Activated CD4-positive, alpha-beta T cell treated with anti-CD3 and anti-CD28 coated beads, Interleukin-2, amount 50 U/mL, for 4 hours (primary cell): ENCODE measurements at regions not wholly inside any gene's neighbourhood (a gene's known extent, or its start where the extent isn't known, plus 50 kb on each side); places are given as distances from the start of the nearest gene placed in this dataset.
A peak's percentile ranks its signal among the peaks of the same experiment; 100 is the strongest.

Source experiments
- DNase-seq, 2 experiments: peaks; one replicate each; pipeline ENCODE4 v3.0.0-alpha.2; 2020

GRCh38 chr6:166770216-166771116 is 143.4 kb upstream of the RPS6KA2 start:
- DNase-seq, result no peak

GRCh38 chr6:166769648-166770047 is 142.6 kb upstream of the RPS6KA2 start:
- DNase-seq, result no peak

DNA sequence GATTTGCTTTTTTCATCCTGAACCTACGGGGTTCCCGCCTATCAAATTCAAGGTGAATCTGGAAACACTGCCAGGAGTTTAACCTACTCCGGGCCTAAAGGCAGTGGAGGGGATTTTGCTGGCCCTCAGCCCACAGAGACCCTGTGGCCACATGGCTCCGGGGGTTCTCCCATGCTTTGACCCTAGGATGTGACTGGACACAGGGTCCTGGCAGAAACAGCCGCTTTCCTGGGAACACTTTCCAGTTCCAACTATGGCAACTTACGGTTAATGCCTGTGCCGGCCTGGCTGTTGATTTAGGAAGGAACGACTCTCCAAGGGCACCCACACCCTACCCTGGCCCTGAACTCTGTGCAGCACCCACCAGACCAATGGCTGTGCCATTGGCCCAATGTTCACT is 141.7 kb upstream of the RPS6KA2 start:
- no peak for DNase-seq

- DNase-seq, result no peak
These were observed 140.2 kb upstream of the RPS6KA2 start for GRCh38 chr6:166767230-166767629.

DNA sequence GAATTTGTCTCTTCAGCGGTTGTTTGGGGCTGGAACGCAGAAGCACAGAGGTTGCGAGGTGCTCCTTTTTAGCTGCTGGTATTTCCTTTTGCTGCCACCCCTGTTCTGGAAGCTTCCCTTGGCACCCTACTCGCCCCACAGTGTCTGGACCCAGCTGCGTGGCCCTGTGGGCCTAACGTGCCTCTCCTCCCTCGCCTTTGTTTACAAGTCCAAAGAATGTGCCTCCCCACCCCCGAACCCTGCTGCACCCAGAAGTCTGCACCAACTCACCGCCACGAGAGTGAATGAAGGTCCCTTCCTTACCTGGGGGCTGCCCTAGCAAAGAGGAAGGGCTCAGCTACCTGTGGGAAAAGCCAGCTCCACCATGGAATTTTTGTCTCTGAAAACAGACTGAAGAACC is 139.7 kb upstream of the RPS6KA2 start:
- DNase-seq, result no peak

DNA sequence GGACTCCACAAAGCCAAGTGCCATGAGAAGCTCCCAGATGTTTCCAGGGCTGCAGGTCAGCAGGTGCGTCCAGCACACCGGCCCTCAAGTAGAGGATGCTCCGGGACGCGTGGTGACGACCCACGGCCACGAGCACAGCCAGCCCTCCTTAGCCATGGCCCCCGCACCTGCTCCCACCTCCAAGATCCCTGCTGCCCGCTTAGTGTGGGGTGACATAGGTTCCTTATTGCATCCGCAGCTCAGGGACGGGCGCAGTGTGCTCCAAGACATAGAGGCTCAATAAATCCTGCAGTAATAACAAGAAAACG is 138.1 kb upstream of the RPS6KA2 start:
- no peak for DNase-seq

GRCh38 chr6:166764473-166765233 is 137.6 kb upstream of the RPS6KA2 start:
- DNase-seq, result no peak

DNA sequence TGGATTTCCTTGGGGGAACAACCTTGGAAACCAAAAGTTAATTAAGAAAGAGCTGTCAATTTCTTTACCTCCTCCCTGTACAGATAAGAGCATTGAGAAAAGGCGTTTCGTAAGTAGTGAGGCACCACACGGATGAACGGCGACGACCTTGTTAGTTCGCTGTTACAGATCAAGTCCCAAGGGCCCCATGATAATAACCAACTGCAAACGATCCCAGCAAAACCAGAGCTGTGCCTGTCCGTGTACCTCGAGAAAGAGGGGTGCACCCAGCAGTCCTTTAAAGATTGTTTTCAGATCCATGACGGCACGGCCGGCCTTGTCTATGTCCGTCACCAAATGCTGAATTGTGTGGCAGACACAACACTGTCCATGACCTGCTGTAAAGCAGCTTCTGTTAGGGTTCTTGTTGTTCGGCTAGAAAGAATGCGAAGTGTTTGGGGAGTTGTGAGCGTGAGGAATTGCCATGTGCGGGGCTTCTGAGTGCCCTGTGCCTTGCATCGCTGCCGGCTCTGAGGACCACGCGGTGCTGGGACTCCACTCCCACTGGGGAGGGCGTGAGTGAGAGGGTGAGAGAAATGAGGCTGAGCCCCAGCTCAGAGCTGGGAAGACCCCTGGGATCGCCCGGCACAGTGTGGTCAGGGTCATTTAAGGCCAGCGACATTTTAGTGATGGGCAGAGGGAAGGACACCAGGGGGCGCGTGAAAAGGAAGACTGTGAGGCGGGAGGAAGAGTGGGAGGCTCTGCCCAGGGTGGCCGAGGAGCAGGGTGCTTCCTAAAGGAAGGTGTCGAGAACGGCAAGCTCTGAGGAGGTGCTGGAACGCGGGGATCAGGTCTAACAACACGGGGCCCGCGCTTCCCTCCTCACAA is 136.8 kb upstream of the RPS6KA2 start:
- no peak for DNase-seq

- DNase-seq, result no peak
These were observed 134.8 kb upstream of the RPS6KA2 start for GRCh38 chr6:166761801-166762200.

GRCh38 chr6:166760288-166760687 is 133.2 kb upstream of the RPS6KA2 start:
- DNase-seq, result peak; percentile 64 to 66

DNA sequence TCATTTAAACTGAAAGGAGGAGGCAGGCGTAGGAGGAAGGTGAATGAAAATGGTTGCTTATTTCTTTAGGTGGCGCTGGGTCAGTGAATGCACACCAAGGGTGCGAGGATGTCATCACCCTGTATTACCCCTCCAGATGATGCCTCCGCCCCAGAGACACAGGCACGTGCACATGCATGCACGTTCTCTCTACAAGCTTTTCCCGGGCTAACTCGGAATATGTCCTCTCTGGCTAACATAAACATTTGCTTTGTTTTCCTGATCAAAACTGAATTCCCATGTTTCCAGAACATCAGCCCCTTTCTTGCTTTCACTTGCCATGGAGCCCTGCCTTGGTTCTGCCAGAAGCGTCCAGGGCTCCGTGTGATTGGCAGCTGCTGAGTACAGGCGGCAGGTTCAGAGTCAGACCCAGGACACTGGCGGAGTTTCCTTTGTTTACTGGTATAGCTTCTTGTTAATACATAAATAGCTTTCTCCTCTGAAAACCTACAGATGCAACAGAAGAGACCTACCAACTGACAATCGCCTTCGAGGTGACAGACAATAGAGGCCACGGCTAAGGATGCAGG is 131.2 kb upstream of the RPS6KA2 start:
- DNase-seq, result no peak

DNA sequence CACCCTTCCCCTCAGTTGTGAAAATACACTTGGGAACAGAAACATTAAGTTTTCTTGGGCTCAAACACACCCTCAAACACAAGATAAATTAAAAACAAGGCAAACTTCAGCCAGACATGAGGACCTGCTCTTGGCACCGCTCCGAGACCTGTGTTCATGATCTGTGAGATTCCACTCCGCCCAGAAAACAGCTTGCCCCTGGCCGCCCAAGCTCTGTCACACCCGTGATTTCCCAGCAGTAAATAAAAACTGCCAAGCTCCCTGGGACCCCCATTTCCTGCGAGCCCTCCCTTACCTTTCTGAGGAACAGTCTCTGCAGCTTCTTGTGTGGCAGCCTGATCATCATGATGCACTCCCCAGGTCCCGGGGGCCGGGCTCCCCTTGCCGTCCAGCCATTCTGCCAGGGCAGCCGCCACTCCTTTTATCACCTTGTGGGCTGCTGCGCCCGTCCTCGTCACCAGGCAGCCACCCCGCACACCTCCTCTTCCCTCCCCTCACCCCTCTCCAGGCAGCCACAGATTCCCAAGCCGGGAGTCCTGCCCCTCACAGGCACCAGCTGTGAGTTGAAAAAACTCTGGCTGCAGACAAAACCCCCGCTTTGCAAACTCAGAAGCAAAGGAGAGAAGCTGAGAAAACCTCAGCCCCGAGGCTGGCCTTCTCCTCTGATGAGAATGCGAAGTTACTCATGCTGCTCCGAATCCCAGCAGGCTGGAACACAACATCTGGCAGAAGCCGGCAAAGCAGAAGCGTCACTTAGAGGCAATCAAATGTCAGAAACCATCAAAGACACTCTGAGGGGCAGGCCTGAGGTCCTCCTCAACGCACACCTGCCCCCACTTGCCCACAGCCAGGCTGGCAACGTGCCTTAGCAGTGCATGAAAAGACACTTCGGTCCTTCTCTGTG is 130.4 kb upstream of the RPS6KA2 start:
- DNase-seq, result no peak

DNA sequence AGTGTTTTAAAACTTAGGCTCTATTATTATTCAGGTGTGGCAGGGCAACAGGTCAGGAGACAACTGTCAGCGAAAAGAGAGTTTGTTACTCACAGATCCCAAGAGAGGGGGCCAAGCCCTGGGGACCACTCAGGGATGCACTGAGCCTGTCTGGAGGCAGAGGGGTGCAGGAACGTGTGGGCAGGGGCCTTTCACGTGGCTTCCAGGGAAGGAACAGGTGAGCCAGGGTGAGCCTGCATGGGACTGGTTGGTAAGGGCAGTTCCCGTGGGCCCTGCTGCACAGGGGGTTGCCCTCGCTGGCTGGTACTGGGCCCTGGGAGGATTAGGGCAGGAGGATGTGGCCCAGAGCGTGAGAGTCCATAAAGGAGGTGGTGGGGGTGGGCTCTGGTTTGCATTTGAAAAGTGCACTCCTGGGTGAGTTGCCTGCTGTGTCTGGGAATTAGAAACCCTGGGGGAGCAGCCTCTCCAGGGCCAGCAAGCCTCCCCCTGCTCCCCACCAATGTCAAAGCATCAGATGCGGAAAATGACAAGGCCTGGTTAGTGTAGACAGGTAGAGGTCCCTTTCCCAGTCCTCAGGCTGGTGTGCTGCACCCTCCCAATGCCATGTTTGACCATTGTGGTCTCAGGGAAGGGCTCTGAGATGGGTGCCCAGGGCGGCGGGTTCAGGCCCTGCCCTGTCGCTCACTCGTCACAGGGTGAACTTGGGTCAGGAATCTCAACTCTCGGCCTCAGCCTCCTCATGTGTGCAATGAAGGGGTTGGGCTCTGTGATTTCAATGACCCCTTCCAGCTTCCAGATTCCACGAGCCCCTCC is 127.4 kb upstream of the RPS6KA2 start:
- no peak for DNase-seq

- DNase-seq, result no peak
These were observed 126.1 kb upstream of the RPS6KA2 start for GRCh38 chr6:166752928-166753721.

- no peak for DNase-seq
These were observed 125.0 kb upstream of the RPS6KA2 start for GRCh38 chr6:166752097-166752496.

DNA sequence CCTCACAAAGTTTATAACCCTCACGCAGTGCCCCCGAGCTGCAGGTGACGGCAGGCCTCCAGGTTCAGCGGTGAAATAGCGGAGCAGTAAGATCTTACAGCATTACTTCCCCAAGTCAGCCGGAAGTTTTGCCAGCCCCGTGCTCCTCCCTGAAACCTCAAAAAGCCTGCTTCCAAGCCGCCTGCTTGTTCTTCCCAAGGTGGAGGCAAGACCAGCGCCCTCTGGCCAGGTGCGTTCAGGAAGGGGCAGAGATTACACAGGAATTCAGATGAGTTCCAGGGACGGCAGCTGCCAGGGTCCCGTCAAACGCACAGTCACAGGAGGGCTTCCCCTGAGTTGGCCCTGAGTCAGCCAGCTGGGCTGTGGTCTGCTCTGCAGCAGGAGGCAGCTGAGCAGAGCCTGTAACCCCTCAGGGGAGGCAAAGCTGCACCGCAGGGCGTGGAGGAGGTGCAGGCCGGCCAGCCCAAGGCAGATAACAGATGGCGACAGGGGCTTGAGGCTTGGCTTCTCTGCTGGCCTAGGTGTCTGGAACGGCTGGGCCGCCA is 124.1 kb upstream of the RPS6KA2 start:
- no peak for DNase-seq

GRCh38 chr6:166750108-166750793 is 123.2 kb upstream of the RPS6KA2 start:
- DNase-seq, result no peak

GRCh38 chr6:166749666-166750065 is 122.6 kb upstream of the RPS6KA2 start:
- DNase-seq, result no peak
